SH-SY5Y (cell line): ENCODE measurements at regions not wholly inside any gene's neighbourhood (a gene's known extent, or its start where the extent isn't known, plus 50 kb on each side); places are given as distances from the start of the nearest gene placed in this dataset.

Experiments
- GATA2 ChIP-seq: IDR thresholded peaks from 2 replicates; pipeline ENCODE4 v1.6.1; 2011; ENCODE audit warnings: mild to moderate bottlenecking, low read depth, low read length
- GATA3 ChIP-seq: IDR thresholded peaks from 2 replicates; pipeline ENCODE4 v1.6.1; 2011; ENCODE audit warnings: low read depth, mild to moderate bottlenecking, low read length, moderate library complexity

GRCh38 chr10:71040343-71040742 lies 152.0 kb upstream of the PCBD1 start:
- TF ChIP-seq GATA3 (no peak), GATA2 (no peak)

GRCh38 chr10:71040846-71041605 lies 152.7 kb upstream of the PCBD1 start:
- TF ChIP-seq GATA2 (no peak), GATA3 (no peak)

GRCh38 chr10:71042216-71042615 lies 153.9 kb upstream of the PCBD1 start:
- TF ChIP-seq GATA3 (no peak), GATA2 (no peak)

GRCh38 chr10:71042699-71043098 lies 154.3 kb upstream of the PCBD1 start:
- no peak for TF ChIP-seq GATA2
- TF ChIP-seq GATA3 = no peak

- TF ChIP-seq GATA3 (no peak), GATA2 (no peak)
These were observed 155.5 kb upstream of the PCBD1 start for GRCh38 chr10:71043858-71044257.

GRCh38 chr10:71044720-71045119 lies 156.4 kb upstream of the PCBD1 start:
- TF ChIP-seq GATA2 = no peak
- TF ChIP-seq GATA3 = no peak

- no peak for TF ChIP-seq GATA3
- peak; percentile 45 for TF ChIP-seq GATA2
These were observed 156.9 kb upstream of the PCBD1 start for GRCh38 chr10:71045204-71045809.

GRCh38 chr10:71045936-71046335 lies 157.6 kb upstream of the PCBD1 start:
- TF ChIP-seq GATA2 = no peak
- no peak for TF ChIP-seq GATA3

GRCh38 chr10:71046747-71047146 lies 158.4 kb upstream of the PCBD1 start:
- TF ChIP-seq GATA2 (no peak), GATA3 (no peak)

- TF ChIP-seq GATA2 (no peak), GATA3 (no peak)
These were observed 160.7 kb upstream of the PCBD1 start for GRCh38 chr10:71048971-71049615.

- TF ChIP-seq GATA2 = no peak
- no peak for TF ChIP-seq GATA3
These were observed 161.6 kb upstream of the PCBD1 start for GRCh38 chr10:71049994-71050393.

GRCh38 chr10:71052076-71052660 lies 160.2 kb upstream of the UNC5B start:
- TF ChIP-seq GATA3 (no peak), GATA2 (no peak)

- TF ChIP-seq GATA3 (no peak), GATA2 (no peak)
These were observed 159.7 kb upstream of the UNC5B start for GRCh38 chr10:71052708-71053107.

- TF ChIP-seq GATA2 = no peak
- no peak for TF ChIP-seq GATA3
These were observed 159.0 kb upstream of the UNC5B start for GRCh38 chr10:71053169-71053895.
